ENCODE measurements at regions not wholly inside any gene's neighbourhood (a gene's known extent, or its start where the extent isn't known, plus 50 kb on each side); places are given as distances from the start of the nearest gene placed in this dataset.

DNA sequence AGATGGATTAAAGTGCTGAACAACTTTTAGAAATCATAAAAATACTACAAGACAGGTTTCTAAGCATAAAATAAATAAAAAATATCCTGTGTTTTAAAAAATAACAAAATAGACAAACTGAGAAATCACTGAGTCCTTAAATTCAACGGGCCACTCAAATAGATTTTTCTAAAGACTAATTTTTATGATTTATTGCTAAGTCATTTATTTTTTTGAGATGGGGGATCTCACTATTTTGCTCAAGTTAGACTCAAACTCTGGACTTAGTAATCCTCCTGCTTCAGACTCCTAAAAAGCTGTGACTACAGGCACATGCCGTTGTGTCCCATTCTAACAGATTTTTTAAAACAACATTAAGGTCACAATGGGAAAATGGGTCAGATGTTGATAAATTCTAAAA is 121.0 kb upstream of the THSD7A start:
- FAIRE-seq (no peak), DNase-seq (ENCODE audit: insufficient read length, low spot score) (no peak)
- TF ChIP-seq, protein P1, sequence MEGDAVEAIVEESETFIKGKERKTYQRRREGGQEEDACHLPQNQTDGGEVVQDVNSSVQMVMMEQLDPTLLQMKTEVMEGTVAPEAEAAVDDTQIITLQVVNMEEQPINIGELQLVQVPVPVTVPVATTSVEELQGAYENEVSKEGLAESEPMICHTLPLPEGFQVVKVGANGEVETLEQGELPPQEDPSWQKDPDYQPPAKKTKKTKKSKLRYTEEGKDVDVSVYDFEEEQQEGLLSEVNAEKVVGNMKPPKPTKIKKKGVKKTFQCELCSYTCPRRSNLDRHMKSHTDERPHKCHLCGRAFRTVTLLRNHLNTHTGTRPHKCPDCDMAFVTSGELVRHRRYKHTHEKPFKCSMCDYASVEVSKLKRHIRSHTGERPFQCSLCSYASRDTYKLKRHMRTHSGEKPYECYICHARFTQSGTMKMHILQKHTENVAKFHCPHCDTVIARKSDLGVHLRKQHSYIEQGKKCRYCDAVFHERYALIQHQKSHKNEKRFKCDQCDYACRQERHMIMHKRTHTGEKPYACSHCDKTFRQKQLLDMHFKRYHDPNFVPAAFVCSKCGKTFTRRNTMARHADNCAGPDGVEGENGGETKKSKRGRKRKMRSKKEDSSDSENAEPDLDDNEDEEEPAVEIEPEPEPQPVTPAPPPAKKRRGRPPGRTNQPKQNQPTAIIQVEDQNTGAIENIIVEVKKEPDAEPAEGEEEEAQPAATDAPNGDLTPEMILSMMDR (IDR thresholded peaks at IDR 0.05; ENCODE audit: insufficient read depth, missing control alignments), result no peak

DNA sequence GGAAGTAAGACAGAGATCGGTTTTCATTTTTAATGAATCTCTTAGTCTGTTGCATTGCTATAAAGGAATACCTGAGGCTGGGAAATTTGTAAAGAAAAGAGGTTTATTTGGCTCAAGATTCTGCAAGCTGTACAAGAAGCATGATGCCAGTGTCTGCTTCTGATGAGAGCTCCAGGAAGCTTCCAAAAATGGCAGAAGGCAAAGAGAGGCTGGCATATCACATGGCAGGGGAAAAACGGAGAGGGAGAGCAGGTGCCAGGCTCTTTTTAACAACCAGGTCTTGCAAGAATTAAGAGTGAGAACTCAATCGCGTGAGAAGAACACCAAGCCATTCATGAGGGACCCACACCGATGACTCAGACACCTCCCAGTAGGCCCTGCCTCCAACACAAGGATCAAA is 125.0 kb upstream of the THSD7A start:
- TF ChIP-seq, protein P1 (IDR thresholded peaks at IDR 0.05; ENCODE audit: insufficient read depth, missing control alignments), result no peak
- FAIRE-seq, result no peak

DNA sequence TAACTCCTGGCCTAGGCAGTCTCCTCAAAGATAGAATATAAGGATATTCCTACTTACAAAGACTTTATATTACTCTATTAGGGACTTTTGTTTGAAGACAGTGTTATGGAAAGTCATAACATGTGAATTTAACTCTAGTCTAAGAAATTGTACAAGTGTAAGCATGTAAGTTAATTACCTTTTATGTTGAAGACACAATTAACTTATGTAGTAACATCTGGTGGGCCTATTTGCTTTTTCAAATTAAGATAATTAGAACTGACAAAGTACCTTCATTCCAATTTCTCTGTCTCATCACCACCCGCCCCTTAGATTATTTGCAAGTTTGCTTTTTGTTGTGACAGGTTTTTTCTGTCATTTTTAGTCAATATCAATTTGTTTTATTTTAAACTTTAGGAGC is 126.0 kb upstream of the THSD7A start:
- TF ChIP-seq, protein P1 (IDR thresholded peaks at IDR 0.05; ENCODE audit: insufficient read depth, missing control alignments), result no peak
- no peak for DNase-seq (ENCODE audit: insufficient read length, low spot score)
- no peak for FAIRE-seq

More for the DNA sequence above, 125.0 kb upstream of the THSD7A start:
- no peak for DNase-seq (ENCODE audit: insufficient read length, low spot score)

DNA sequence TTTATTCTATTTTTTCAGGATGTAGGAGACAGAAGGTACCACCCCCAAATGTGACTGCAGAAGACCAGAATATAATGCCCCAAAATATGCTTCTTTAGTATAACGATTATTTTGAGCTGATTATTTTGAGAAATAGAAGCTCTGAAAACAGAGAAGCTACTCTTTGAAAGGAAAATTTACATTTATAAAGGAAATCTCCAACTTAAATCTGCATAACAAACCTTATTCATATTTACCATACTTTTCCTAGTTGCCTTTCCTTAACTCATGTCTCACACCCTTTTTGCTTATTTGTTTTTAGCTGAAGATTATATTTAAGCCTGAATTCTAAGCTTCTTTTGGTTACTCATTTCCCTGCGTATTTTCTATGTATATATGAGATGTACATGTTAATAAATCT is 127.1 kb upstream of the THSD7A start:
- FAIRE-seq, result no peak
- TF ChIP-seq, protein P1 (IDR thresholded peaks at IDR 0.05; ENCODE audit: insufficient read depth, missing control alignments), result no peak
- DNase-seq (ENCODE audit: insufficient read length, low spot score), result no peak

DNA sequence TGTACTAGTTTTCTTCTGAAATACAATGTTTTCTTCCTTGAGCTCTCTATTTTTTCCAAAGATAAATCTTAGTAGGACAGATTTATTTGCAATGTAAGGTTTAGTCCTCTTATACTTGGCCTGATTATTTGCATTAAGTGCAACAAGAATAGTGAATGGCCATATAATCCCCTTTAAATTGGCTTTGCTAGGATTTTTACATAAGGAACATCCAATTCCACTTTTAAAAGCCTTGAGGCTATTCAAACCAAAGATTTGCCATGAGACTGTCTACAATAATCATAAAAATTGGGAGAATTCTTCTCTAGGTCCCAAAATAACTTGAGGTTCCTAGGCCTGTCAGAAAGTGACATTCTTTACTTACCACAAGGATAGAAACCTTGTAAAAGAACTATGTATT is 128.6 kb upstream of the THSD7A start:
- TF ChIP-seq, protein P1 (IDR thresholded peaks at IDR 0.05; ENCODE audit: insufficient read depth, missing control alignments), result no peak
- no peak for DNase-seq (ENCODE audit: insufficient read length, low spot score)
- peak; percentile 76 for FAIRE-seq

DNA sequence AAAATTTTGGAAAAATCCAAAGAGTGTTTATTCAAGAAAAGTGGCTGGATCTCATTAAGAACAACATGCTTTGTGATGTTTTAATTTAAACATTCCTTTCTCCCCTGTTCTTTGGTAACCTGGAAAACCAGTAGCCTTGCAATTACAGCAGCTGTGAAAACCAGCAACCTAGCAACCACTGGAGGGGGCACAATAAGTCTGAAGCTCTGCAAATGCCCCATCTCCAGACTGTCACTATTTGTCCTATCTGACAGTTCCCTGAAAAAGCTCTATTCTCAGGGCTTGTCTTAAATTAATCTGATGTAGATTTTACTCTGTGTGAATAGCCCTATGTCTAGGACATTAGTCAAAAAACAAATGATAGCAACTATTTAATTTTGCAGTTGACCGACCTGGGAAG is 137.6 kb upstream of the THSD7A start:
- no peak for FAIRE-seq
- TF ChIP-seq, protein P1 (IDR thresholded peaks at IDR 0.05; ENCODE audit: insufficient read depth, missing control alignments), result no peak
- no peak for DNase-seq (ENCODE audit: insufficient read length, low spot score)

DNA sequence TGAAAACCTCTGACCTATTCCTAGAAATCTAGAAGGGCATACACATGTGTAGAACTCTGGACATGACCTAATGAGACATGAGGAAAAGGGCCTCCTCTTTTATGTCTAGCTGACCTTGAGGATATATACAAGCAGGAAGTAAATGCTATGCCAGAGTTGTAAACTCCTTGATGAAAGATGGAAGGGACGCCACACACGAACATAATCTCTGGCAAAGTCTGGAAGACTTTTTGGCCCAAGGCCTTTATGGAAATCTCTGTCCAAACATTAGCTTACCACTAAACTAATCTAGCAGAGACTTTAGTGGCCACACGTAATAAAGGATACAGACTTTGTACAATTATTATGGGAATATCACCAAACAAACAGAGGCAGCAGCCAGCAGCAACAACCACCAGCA is 138.1 kb upstream of the THSD7A start:
- TF ChIP-seq, protein P1 (IDR thresholded peaks at IDR 0.05; ENCODE audit: insufficient read depth, missing control alignments), result no peak
- DNase-seq (ENCODE audit: insufficient read length, low spot score), result no peak
- FAIRE-seq, result no peak
